ENCODE measurements at regions not wholly inside any gene's neighbourhood (a gene's known extent, or its start where the extent isn't known, plus 50 kb on each side); places are given as distances from the start of the nearest gene placed in this dataset.

- H2AFZ ChIP-seq: no peak overlapping the region
- no peak overlapping the region for H3K27ac ChIP-seq (ENCODE audit: low read depth)
- DNase-seq (ENCODE audit: low spot score): no peak
- no peak overlapping the region for H3K27ac Mint-ChIP-seq
- H3K36me3 ChIP-seq (ENCODE audit: insufficient read depth): no peaks in the 10 kb centered on the region
- no peaks in the 10 kb centered on the region for H3F3A ChIP-seq (replicated peaks; ENCODE audit: low read depth)
- H3K27me3 Mint-ChIP-seq (ENCODE audit: insufficient read depth, low read depth, poor library complexity): peaks cover 2% of the 10 kb centered on the region
- no peaks in the 10 kb centered on the region for H3K79me2 ChIP-seq (replicated peaks; ENCODE audit: insufficient read depth)
- no peak overlapping the region for H3K4me3 Mint-ChIP-seq
- H3K4me3 ChIP-seq: no peak overlapping the region
- TF ChIP-seq ZNF114 (CRISPR knock-in tag; IDR thresholded peaks at IDR 0.05) (no peak), ZNF331 (CRISPR knock-in tag; IDR thresholded peaks at IDR 0.05; ENCODE audit: low read depth) (no peak), POLR2AphosphoS5 (IDR thresholded peaks at IDR 0.05; ENCODE audit: low read depth) (no peak), NANOG (IDR thresholded peaks at IDR 0.05; ENCODE audit: borderline replicate concordance) (no peak), EZH2phosphoT487 (IDR thresholded peaks at IDR 0.05; ENCODE audit: unreplicated experiment) (no peak), EZH2 (IDR thresholded peaks at IDR 0.05; ENCODE audit: low read depth, unreplicated experiment) (no peak), STAT1 (IDR thresholded peaks at IDR 0.05; ENCODE audit: unreplicated experiment) (no peak), ETS1 (IDR thresholded peaks at IDR 0.05) (no peak), ZNF462 (CRISPR knock-in tag; IDR thresholded peaks at IDR 0.05) (no peak), CREB1 (CRISPR knock-in tag; IDR thresholded peaks at IDR 0.05; ENCODE audit: low read depth) (no peak), JUNB (IDR thresholded peaks at IDR 0.05; ENCODE audit: unreplicated experiment) (no peak)
- TF ChIP-seq, protein P1, sequence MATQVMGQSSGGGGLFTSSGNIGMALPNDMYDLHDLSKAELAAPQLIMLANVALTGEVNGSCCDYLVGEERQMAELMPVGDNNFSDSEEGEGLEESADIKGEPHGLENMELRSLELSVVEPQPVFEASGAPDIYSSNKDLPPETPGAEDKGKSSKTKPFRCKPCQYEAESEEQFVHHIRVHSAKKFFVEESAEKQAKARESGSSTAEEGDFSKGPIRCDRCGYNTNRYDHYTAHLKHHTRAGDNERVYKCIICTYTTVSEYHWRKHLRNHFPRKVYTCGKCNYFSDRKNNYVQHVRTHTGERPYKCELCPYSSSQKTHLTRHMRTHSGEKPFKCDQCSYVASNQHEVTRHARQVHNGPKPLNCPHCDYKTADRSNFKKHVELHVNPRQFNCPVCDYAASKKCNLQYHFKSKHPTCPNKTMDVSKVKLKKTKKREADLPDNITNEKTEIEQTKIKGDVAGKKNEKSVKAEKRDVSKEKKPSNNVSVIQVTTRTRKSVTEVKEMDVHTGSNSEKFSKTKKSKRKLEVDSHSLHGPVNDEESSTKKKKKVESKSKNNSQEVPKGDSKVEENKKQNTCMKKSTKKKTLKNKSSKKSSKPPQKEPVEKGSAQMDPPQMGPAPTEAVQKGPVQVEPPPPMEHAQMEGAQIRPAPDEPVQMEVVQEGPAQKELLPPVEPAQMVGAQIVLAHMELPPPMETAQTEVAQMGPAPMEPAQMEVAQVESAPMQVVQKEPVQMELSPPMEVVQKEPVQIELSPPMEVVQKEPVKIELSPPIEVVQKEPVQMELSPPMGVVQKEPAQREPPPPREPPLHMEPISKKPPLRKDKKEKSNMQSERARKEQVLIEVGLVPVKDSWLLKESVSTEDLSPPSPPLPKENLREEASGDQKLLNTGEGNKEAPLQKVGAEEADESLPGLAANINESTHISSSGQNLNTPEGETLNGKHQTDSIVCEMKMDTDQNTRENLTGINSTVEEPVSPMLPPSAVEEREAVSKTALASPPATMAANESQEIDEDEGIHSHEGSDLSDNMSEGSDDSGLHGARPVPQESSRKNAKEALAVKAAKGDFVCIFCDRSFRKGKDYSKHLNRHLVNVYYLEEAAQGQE (IDR thresholded peaks at IDR 0.05; ENCODE audit: unreplicated experiment): no peak
- TF ChIP-seq, protein P2, sequence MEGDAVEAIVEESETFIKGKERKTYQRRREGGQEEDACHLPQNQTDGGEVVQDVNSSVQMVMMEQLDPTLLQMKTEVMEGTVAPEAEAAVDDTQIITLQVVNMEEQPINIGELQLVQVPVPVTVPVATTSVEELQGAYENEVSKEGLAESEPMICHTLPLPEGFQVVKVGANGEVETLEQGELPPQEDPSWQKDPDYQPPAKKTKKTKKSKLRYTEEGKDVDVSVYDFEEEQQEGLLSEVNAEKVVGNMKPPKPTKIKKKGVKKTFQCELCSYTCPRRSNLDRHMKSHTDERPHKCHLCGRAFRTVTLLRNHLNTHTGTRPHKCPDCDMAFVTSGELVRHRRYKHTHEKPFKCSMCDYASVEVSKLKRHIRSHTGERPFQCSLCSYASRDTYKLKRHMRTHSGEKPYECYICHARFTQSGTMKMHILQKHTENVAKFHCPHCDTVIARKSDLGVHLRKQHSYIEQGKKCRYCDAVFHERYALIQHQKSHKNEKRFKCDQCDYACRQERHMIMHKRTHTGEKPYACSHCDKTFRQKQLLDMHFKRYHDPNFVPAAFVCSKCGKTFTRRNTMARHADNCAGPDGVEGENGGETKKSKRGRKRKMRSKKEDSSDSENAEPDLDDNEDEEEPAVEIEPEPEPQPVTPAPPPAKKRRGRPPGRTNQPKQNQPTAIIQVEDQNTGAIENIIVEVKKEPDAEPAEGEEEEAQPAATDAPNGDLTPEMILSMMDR (conservative IDR thresholded peaks at IDR 0.05; ENCODE audit: low read depth in 2 of 2): no peak
- no peaks in the 10 kb centered on the region; the same call in 2 of the 3 replicates for H3K36me3 Mint-ChIP-seq (ENCODE audit: low read depth)
- no peaks in the 10 kb centered on the region for H4K20me1 ChIP-seq (replicated peaks; ENCODE audit: insufficient read depth)
- H3K4me1 ChIP-seq (ENCODE audit: insufficient read depth): no peaks in the 10 kb centered on the region
- no peaks in the 10 kb centered on the region for H3K27me3 ChIP-seq (ENCODE audit: insufficient read depth)
- no peak overlapping the region for H3K4me2 ChIP-seq
- ATAC-seq: no peak
- no peaks in the 10 kb centered on the region for H3K9me2 ChIP-seq (ENCODE audit: insufficient read depth)
- H3K9me3 Mint-ChIP-seq: peaks cover 72% of the 10 kb centered on the region
- no peaks in the 10 kb centered on the region for H3K4me1 Mint-ChIP-seq
Measured at GRCh38 chr16:25596194-25596593, 95.6 kb upstream of the HS3ST4 start.

Measured in GM23338 (cell line).